ENCODE measurements at regions not wholly inside any gene's neighbourhood (a gene's known extent, or its start where the extent isn't known, plus 50 kb on each side); places are given as distances from the start of the nearest gene placed in this dataset.

DNA sequence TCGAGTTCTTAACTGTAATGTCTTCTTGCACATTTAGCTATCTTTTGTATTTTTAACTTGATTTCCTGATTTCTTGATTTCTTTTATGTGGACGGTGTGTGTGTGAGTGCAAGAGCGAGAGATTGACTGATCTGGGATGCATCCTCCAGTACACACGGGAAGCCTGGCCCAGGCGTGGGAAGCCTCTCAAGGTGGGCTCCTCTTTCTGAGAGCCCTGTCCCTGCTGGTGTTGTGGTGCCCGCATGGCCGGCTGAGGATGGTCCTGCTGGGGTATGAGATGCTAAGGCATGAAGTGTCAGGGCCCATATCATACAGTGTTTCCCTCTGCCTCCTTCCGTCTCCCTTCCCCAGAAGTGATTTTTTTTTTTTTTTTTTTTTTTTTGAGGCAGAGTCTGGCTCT lies 130.8 kb upstream of the TCERG1L start:
- intact Hi-C loops (cut with DNase I): no loop called here

GRCh38 chr10:131444286-131444685 lies 132.8 kb upstream of the TCERG1L start:
- intact Hi-C loops (cut with DNase I): no loop called here
- DNase-seq: no peak

More for the DNA sequence above, 130.8 kb upstream of the TCERG1L start:
- DNase-seq: no peak

DNA sequence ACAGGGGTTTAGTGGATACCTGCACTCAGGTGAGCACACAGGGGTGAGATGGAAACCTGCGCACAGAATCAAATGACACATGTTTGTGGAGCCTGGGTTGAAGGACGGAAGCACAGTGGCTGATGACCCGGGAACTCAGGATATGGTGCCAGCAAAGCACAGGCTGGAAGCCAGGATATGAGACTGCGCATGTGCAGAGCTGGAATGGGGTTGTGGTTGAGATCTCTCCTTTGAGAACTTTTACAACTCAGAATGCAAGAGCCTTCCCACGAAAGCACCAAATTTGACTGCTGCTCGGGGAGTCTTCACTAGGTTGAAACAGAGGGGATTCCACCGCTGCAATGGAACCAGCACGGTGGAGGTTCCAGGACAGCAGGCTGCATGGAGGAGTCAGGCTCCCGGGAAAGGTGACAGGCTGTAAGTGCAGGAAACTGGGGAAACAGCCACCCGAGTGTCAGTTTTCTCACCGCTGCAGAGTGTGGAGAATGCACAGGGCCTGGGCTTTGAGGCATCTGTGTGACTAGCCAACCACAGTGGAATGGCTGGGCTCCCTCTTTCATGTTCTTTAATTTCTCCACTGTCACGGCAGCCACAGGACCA lies 133.4 kb upstream of the TCERG1L start:
- intact Hi-C loops (cut with DNase I): no loop called here
- no peak for DNase-seq

DNA sequence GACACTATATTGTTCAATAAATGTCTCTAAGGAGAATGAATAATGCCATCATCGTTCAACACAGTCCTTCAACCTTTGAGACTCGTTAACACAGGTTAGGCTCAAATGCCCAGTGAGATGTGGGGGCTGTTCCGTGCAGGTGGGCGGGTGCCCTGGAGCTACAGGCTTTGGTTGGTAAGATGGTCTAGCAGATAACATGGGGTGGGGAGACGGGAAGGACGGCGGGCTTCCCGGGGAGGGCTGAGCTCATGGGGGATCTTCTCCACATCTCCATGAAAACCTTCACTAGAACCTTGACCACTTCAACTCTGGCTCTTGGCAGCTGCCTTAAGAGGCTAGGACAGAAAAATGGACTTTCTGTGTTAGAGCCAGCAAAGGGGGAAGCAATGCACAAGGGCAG lies 134.1 kb upstream of the TCERG1L start:
- no peak for DNase-seq
- intact Hi-C loops (cut with DNase I): no loop called here

GRCh38 chr10:131446171-131446570 lies 134.7 kb upstream of the TCERG1L start:
- no peak for DNase-seq
- intact Hi-C loops (cut with DNase I): no loop called here

DNA sequence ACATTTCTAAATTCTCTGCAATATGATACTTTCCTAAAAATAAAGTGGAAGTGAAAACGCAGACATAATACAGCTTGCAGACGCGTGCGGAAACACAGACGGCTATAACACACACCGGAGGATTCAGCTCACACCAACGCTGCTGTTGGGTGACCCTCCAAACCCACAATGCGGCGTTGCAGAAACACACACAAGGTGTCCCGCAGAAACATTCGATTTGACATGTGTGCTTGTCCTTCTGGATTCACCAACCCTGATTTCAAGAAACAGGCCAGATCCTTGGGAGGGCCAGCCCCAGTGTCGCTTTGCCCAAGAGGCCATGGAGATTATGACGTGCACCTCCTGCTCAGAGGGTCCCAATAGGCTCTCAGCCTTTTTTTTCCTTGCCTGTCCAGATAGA lies 136.7 kb upstream of the TCERG1L start:
- intact Hi-C loops (cut with DNase I): no loop called here
- no peak for DNase-seq

GRCh38 chr10:131448883-131449282 lies 137.4 kb upstream of the TCERG1L start:
- DNase-seq: no peak
- intact Hi-C loops (cut with DNase I): no loop called here

- DNase-seq: no peak
- intact Hi-C loops (cut with DNase I): loop anchor here (5.0 kb wide), 1 partner anchor 337 kb away; no protein-coding TSS in a partner anchor
Measured at GRCh38 chr10:131450216-131450765, 138.8 kb upstream of the TCERG1L start.

GRCh38 chr10:131451407-131452015 lies 140.0 kb upstream of the TCERG1L start:
- intact Hi-C loops (cut with DNase I): loop anchor here (5.0 kb wide), 1 partner anchor 336 kb away; no protein-coding TSS in a partner anchor
- DNase-seq: no peak

GRCh38 chr10:131452926-131453720 lies 141.6 kb upstream of the TCERG1L start:
- intact Hi-C loops (cut with DNase I): loop anchor here (5.0 kb wide), 1 partner anchor 334 kb away; no protein-coding TSS in a partner anchor
- DNase-seq: peak in 6 of 10 donors; percentile 33 to 96 (median 62)

DNA sequence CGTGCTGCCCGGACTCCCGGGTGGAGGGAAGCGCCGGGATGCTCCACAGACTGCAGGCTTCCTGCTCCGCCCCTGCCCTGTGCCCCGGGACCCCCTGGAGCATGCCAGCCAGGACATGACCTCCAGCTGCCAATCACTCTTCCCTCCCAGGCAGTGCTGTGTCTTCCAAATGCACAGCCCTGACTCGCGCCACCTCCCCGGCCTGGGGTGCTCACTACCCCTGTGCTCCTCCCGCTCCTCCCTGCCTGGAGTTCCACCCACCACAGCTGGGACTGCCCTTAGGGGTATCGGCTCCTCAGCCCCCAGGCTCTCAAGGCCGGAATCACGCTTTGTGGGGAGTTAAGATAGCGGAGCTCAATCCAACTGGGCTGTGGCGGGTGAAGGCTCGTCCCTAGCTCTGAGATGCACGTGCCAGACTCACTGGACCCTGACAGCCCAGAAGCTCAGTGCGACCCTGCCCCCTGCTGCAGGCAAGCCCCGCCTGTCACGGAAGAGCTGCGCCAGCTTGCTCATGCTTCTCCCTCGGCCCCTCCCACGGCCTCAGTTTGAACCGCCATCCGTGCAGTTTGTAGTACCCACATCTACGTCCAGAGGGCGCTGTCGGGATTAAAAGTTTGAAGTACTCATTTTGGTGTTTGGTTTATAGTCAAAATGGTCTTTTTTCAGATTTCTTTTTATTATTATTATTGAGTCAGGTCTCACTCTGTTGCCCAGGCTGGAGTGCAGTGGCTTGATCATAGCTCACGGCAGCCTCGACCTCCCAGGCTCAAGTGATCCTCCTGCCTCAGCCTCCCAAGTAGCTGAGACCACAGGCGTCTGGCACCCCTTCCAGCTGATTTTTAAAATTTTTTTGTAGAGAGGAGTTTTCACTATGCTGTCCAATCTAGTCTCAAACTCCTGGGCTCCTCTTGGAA lies 142.5 kb upstream of the TCERG1L start:
- peak in 9 of 10 donors; percentile 70 to 97 (median 86) for DNase-seq
- intact Hi-C loops (cut with DNase I): loop anchor here (5.0 kb wide), 1 partner anchor 333 kb away; no protein-coding TSS in a partner anchor

- intact Hi-C loops (cut with DNase I): no loop called here
Measured at GRCh38 chr10:131456411-131456810, 144.9 kb upstream of the TCERG1L start.

GRCh38 chr10:131461093-131461492 lies 149.6 kb upstream of the TCERG1L start:
- intact Hi-C loops (cut with DNase I): no loop called here
- DNase-seq: no peak

More at GRCh38 chr10:131456411-131456810, 144.9 kb upstream of the TCERG1L start:
- no peak for DNase-seq

DNA sequence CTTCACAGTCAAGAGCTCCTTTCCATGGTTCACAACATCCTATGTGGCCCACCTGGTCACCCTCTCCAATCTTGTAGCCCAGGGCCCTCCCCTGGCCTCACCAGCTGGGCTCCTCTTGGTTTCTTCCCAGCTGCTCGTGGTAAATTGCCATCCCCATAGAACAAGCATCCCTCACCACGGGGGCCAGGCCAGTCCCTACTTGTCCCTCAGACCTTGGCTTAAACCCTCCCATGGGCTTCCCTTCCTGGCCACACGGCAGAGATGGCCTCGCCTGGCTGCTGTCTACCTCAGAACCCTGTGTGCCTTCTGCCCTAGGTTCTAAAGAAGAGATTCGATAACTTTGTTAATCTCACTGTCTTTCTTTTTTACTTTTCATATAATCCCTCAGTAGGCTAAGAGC lies 153.3 kb upstream of the TCERG1L start:
- intact Hi-C loops (cut with DNase I): no loop called here
- DNase-seq: no peak

GRCh38 chr10:131469551-131469950 lies 158.0 kb upstream of the TCERG1L start:
- intact Hi-C loops (cut with DNase I): no loop called here

GRCh38 chr10:131473645-131474044 lies 162.1 kb upstream of the TCERG1L start:
- DNase-seq: no peak
- intact Hi-C loops (cut with DNase I): no loop called here

More at GRCh38 chr10:131469551-131469950, 158.0 kb upstream of the TCERG1L start:
- no peak for DNase-seq

GRCh38 chr10:131474416-131474815 lies 162.9 kb upstream of the TCERG1L start:
- no peak for DNase-seq
- intact Hi-C loops (cut with DNase I): no loop called here

GRCh38 chr10:131475043-131475442 lies 163.5 kb upstream of the TCERG1L start:
- DNase-seq: no peak
- intact Hi-C loops (cut with DNase I): no loop called here

DNA sequence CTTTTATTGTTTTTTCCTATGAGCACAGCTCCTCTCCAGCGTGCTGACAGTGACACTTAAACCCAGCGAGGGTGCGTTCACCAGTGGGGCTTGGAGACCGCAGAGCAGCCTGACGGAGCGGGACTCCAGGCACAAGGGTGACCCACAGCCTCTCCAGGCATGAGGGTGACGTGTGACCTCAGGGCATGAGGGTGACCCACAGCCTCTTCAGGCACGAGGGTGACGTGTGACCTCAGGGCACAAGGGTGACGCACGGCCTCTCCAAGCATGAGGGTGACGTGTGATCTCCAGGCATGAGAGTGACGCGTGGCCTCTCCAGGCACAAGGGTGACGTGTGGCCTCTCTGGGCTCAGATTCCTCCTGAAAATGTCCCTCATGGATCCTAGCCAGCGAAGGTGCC lies 164.3 kb upstream of the TCERG1L start:
- DNase-seq: no peak
- intact Hi-C loops (cut with DNase I): no loop called here

All from posterior cingulate gyrus (tissue), 11 donors.